K562 (cell line): ENCODE measurements at regions not wholly inside any gene's neighbourhood (a gene's known extent, or its start where the extent isn't known, plus 50 kb on each side); places are given as distances from the start of the nearest gene placed in this dataset.

Experiments used
- ARHGAP35 ChIP-seq: fragments of 450-650 bp; IDR thresholded peaks from 2 replicates; pipeline ENCODE4 v1.6.1; 2018; ENCODE audit not compliant: partially characterized antibody
- BACH1 ChIP-seq: fragments of 200-800 bp; sonication (Bioruptor generic); IDR thresholded peaks from 2 replicates; pipeline ENCODE4 v1.6.1; 2016; ENCODE audit warnings: missing genetic modification characterization, missing compliant biosample characterization
- CBFB ChIP-seq: sonication (generic); formaldehyde crosslinking; IDR thresholded peaks from 2 replicates; pipeline ENCODE4 v1.4.0; 2020; ENCODE audit warnings: mild to moderate bottlenecking, missing genetic modification reagents
- CBX8 ChIP-seq: fragments of 200-600 bp; sonication (generic); IDR thresholded peaks from 2 replicates; pipeline ENCODE4 v1.6.1; 2012; ENCODE audit warnings: borderline replicate concordance, mixed run types, low read depth, mild to moderate bottlenecking, moderate library complexity, mixed read lengths, low read length, control low read depth, inconsistent platforms; ENCODE audit not compliant: poor library complexity, severe bottlenecking; ENCODE audit errors: extremely low read depth
- CHD1 ChIP-seq: fragments of 200-600 bp; sonication (generic); IDR thresholded peaks from one replicate; pipeline ENCODE4 v1.6.1; 2012; ENCODE audit warnings: mild to moderate bottlenecking, moderate library complexity, low read length, inconsistent platforms
- PHB ChIP-seq: fragments of 250-450 bp; sonication (Bioruptor Pico); IDR thresholded peaks from 2 replicates; pipeline ENCODE4 v1.5.0; 2021
- POLR2A ChIP-seq: fragments of 450-650 bp; conservative IDR thresholded peaks from 2 replicates; pipeline ENCODE4 v1.6.1; 2016
- ZC3H4 ChIP-seq: sonication (generic); formaldehyde crosslinking; IDR thresholded peaks from 2 replicates; pipeline ENCODE4 v1.9.0; 2021; ENCODE audit warnings: missing genetic modification reagents, borderline replicate concordance
- ZNF184 ChIP-seq: sonication (generic); formaldehyde crosslinking; IDR thresholded peaks from 2 replicates; pipeline ENCODE4 v1.5.0; 2020; ENCODE audit warnings: missing genetic modification reagents
- ZNF282 ChIP-seq: sonication (generic); formaldehyde crosslinking; IDR thresholded peaks from 2 replicates; pipeline ENCODE4 v1.8.1; 2023; ENCODE audit warnings: missing genetic modification reagents
- TF ChIP-seq, protein P1 (sequence below): sonication (generic); formaldehyde crosslinking; IDR thresholded peaks from 2 replicates; pipeline ENCODE4 v1.8.1; 2023; ENCODE audit warnings: mild to moderate bottlenecking, missing genetic modification reagents
- TF ChIP-seq, protein P2 (sequence below), 2 experiments: fragments of 450-650 bp; IDR thresholded peaks; 2 replicates each; pipeline ENCODE4 v1.6.1; 2016; ENCODE audit warnings: mild to moderate bottlenecking in 2 of 2, borderline replicate concordance in 1 of 2, low read depth in 1 of 2, moderate library complexity in 1 of 2
- TF ChIP-seq, protein P3 (sequence below), 2 experiments: fragments of 450-650 bp; formaldehyde crosslinking in 1 of 2; IDR thresholded peaks; 2 replicates each; pipeline versions ENCODE4 v1.4.0 to v1.6.1; 2014 to 2020; ENCODE audit warnings: mild to moderate bottlenecking in 2 of 2, borderline replicate concordance in 1 of 2, low read depth in 1 of 2
- TF ChIP-seq, protein P4 (sequence below): sonication (generic); formaldehyde crosslinking; IDR thresholded peaks from 2 replicates; pipeline ENCODE4 v1.8.0; 2022; ENCODE audit warnings: mild to moderate bottlenecking, missing genetic modification reagents

DNA sequence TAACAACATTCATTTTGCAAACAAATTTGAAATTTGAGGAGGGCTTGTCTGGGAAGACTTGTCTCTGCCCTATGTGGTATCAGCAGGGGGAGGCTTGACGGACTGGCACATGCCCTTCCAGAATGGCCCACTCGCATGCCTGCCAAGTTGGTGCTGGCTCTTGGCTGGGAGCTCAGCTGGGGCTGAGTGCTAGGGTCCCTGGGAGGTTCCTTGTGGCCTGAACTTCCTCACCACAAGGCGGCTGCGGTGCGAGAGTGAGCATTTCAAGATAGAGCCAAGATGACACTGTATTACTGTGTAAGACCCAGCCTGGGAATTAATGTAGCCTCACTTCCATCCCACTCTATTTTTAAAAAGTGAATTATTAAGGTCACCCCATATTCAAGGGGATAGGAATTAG, 271.6 kb upstream of the PLEKHG7 start:
- no peak for TF ChIP-seq ZNF184
- no peak for TF ChIP-seq ZNF282 (CRISPR knock-in tag)
- no peak for TF ChIP-seq ARHGAP35
- TF ChIP-seq CHD1: no peak
- TF ChIP-seq, protein P1, sequence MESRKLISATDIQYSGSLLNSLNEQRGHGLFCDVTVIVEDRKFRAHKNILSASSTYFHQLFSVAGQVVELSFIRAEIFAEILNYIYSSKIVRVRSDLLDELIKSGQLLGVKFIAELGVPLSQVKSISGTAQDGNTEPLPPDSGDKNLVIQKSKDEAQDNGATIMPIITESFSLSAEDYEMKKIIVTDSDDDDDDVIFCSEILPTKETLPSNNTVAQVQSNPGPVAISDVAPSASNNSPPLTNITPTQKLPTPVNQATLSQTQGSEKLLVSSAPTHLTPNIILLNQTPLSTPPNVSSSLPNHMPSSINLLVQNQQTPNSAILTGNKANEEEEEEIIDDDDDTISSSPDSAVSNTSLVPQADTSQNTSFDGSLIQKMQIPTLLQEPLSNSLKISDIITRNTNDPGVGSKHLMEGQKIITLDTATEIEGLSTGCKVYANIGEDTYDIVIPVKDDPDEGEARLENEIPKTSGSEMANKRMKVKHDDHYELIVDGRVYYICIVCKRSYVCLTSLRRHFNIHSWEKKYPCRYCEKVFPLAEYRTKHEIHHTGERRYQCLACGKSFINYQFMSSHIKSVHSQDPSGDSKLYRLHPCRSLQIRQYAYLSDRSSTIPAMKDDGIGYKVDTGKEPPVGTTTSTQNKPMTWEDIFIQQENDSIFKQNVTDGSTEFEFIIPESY (CRISPR knock-in tag): no peak
- TF ChIP-seq, protein P2, sequence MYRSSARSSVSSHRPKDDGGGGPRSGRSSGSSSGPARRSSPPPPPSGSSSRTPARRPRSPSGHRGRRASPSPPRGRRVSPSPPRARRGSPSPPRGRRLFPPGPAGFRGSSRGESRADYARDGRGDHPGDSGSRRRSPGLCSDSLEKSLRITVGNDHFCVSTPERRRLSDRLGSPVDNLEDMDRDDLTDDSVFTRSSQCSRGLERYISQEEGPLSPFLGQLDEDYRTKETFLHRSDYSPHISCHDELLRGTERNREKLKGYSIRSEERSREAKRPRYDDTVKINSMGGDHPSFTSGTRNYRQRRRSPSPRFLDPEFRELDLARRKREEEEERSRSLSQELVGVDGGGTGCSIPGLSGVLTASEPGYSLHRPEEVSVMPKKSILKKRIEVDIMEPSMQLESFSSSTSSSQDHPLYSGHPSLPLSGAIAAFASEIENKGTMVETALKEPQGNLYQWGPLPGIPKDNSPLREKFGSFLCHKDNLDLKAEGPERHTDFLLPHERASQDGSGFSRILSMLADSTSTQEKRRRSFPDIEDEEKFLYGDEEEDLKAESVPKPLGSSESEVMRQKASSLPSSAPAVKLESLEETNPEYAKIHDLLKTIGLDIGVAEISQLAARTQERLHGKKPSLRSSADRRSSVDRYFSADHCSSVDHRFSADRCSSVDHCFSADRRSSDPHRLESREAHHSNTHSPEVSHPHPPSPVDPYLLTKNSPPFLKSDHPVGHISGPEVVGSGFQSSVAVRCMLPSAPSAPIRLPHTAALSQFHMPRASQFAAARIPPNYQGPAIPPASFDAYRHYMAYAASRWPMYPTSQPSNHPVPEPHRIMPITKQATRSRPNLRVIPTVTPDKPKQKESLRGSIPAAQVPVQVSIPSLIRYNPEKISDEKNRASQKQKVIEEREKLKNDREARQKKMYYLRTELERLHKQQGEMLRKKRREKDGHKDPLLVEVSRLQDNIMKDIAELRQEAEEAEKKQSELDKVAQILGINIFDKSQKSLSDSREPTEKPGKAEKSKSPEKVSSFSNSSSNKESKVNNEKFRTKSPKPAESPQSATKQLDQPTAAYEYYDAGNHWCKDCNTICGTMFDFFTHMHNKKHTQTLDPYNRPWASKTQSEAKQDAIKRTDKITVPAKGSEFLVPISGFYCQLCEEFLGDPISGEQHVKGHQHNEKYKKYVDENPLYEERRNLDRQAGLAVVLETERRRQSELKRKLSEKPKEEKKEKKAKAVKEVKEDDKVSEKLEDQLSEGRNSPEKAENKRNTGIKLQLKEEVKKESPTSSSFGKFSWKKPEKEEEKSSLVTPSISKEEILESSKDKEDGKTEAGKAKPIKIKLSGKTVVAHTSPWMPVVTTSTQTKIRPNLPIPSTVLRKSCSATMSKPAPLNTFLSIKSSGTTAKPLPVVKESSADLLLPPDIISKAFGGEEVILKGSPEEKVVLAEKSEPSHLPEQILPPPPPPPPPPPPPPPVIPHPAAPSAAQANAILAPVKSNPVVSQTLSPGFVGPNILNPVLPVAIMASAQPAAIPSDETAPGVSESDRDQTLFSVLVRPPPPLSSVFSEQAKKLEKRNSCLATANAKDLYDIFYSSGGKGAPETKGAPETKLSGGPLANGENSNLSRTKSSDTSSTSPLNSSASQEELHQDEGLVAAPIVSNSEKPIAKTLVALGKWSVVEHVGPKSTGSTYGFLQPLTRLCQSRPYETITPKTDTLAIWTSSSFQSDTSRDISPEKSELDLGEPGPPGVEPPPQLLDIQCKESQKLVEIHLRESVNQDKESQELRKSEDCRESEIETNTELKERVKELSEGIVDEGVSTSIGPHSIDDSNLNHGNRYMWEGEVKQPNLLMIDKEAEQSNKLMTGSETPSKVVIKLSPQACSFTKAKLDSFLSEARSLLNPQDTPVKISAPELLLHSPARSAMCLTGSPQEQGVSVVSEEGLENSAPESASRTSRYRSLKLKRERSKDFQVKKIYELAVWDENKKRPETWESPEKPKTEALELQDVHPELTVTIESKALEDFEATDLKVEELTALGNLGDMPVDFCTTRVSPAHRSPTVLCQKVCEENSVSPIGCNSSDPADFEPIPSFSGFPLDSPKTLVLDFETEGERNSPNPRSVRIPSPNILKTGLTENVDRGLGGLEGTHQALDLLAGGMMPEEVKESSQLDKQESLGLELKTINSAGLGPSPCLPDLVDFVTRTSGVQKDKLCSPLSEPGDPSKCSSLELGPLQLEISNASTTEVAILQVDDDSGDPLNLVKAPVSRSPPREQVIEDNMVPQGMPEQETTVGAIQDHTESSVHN (IDR thresholded peaks at IDR 0.05; ENCODE audit: borderline replicate concordance in 1 of 2, low read depth in 1 of 2): no peak
- no peak for TF ChIP-seq PHB (CRISPR knock-in tag)
- no peak for TF ChIP-seq BACH1 (tag)
- no peak for TF ChIP-seq CBFB (CRISPR knock-in tag)
- TF ChIP-seq, protein P3, sequence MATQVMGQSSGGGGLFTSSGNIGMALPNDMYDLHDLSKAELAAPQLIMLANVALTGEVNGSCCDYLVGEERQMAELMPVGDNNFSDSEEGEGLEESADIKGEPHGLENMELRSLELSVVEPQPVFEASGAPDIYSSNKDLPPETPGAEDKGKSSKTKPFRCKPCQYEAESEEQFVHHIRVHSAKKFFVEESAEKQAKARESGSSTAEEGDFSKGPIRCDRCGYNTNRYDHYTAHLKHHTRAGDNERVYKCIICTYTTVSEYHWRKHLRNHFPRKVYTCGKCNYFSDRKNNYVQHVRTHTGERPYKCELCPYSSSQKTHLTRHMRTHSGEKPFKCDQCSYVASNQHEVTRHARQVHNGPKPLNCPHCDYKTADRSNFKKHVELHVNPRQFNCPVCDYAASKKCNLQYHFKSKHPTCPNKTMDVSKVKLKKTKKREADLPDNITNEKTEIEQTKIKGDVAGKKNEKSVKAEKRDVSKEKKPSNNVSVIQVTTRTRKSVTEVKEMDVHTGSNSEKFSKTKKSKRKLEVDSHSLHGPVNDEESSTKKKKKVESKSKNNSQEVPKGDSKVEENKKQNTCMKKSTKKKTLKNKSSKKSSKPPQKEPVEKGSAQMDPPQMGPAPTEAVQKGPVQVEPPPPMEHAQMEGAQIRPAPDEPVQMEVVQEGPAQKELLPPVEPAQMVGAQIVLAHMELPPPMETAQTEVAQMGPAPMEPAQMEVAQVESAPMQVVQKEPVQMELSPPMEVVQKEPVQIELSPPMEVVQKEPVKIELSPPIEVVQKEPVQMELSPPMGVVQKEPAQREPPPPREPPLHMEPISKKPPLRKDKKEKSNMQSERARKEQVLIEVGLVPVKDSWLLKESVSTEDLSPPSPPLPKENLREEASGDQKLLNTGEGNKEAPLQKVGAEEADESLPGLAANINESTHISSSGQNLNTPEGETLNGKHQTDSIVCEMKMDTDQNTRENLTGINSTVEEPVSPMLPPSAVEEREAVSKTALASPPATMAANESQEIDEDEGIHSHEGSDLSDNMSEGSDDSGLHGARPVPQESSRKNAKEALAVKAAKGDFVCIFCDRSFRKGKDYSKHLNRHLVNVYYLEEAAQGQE (IDR thresholded peaks at IDR 0.05; ENCODE audit: borderline replicate concordance): 0 out of 2 replicates have a peak, but pooled peaks have one; percentile 34
- TF ChIP-seq, protein P3 (CRISPR knock-in tag; IDR thresholded peaks at IDR 0.05; ENCODE audit: low read depth): no peak
- TF ChIP-seq, protein P4, sequence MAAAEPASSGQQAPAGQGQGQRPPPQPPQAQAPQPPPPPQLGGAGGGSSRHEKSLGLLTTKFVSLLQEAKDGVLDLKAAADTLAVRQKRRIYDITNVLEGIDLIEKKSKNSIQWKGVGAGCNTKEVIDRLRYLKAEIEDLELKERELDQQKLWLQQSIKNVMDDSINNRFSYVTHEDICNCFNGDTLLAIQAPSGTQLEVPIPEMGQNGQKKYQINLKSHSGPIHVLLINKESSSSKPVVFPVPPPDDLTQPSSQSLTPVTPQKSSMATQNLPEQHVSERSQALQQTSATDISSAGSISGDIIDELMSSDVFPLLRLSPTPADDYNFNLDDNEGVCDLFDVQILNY (CRISPR knock-in tag): no peak
- no peak for TF ChIP-seq ZC3H4 (CRISPR knock-in tag)
- no peak for TF ChIP-seq CBX8
- no peak for TF ChIP-seq POLR2A
